HG02938 (cell line): ENCODE measurements at regions not wholly inside any gene's neighbourhood (a gene's known extent, or its start where the extent isn't known, plus 50 kb on each side); places are given as distances from the start of the nearest gene placed in this dataset.

Experiments
- ATAC-seq: cut with Tn5 transposase; IDR thresholded peaks from one replicate; pipeline ENCODE4 v1.9.1; 2021; ENCODE audit warnings: mild to moderate bottlenecking, moderate library complexity; ENCODE audit not compliant: unreplicated experiment

- ATAC-seq: no peak
Measured at GRCh38 chr15:35723852-35724251, 177.9 kb upstream of the DPH6 start.

GRCh38 chr15:35724626-35725025 lies 178.7 kb upstream of the DPH6 start:
- ATAC-seq: no peak

- no peak for ATAC-seq
Measured at GRCh38 chr15:35725353-35725752, 179.4 kb upstream of the DPH6 start.

GRCh38 chr15:35727627-35728026 lies 181.7 kb upstream of the DPH6 start:
- ATAC-seq: no peak

- ATAC-seq: no peak
Measured at GRCh38 chr15:35728219-35728940, 182.4 kb upstream of the DPH6 start.

GRCh38 chr15:35736150-35736549 lies 190.2 kb upstream of the DPH6 start:
- ATAC-seq: no peak

DNA sequence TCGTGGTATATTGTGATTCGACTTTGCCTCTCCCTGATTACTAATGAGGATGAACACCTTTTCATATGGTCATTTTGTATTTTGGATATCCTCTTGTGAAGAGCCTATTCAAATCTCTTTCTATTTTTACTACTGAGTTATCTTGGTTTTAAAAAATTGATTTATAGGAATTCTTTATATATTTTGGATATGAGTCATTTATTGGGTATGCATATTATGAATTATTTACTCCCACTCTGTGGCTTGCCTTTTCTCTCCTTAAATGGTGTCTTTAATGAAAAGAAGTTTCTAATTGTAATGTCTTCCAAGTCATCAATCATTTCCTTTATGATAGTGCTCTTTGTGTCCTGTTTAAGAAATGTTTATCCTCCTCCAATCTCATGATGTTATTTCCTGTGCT lies 191.5 kb upstream of the DPH6 start:
- no peak for ATAC-seq

DNA sequence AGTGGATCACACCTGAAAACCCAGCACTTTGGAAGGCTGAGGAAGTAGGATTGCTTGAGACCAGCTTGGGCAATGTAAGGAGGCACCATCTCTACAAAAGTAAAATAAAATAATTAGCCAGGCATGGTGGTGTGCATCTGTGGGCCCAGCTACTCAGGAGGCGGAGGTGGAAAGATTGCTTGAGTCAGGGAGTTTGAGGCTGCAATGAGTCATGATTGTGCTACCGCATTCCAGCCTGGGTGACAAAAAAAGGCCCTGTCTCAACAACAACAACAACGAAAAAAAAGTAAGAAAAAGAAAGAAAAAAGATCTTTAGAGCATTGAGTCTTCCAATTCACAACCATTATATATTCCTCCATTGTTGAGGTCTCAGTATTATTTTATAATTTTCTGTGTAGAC lies 192.4 kb upstream of the DPH6 start:
- ATAC-seq: no peak

- no peak for ATAC-seq
Measured at GRCh38 chr15:35740761-35741160, 194.8 kb upstream of the DPH6 start.

DNA sequence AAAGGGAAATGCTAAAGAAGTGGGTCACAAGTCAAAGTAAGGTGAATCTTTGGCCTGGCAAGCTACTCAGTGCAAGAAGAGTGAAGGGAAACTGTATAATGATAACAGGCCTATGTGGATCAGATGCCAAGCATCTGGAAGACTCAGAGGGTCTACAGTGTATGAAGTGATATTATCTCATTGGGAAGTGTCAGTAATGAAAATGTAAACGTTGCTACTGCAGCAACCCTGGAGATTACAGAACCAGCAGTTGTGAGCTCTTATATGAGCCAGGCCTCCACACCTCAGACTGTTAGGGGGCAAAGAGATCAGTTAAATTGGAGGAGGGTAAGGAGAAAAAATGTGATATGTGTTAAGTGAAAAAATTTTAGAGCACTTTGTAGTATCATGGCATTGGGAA lies 195.4 kb upstream of the DPH6 start:
- no peak for ATAC-seq

- ATAC-seq: no peak
Measured at GRCh38 chr15:35741881-35742280, 195.9 kb upstream of the DPH6 start.

DNA sequence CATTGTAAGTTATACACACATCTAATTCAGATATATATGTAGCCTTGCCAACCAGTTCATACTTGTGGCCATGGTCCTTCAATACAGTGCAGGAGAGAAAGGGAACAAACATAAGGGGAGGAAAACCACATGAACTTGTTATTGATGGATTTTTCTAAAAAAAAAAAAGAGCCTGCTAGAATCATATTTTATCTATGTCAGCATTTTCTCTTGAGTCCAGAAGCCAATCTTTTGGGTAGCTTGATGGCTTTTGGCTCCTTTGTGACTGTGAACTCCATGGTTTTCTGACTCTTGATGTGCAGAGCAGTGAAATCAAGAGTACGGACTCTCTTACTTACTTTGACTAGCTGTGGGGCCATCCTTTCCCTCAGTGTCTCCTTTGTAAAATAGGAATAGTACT lies 197.4 kb upstream of the DPH6 start:
- ATAC-seq: no peak

- no peak for ATAC-seq
Measured at GRCh38 chr15:35746121-35746520, 200.2 kb upstream of the DPH6 start.

- ATAC-seq: no peak
Measured at GRCh38 chr15:35748105-35748504, 202.1 kb upstream of the DPH6 start.

GRCh38 chr15:35750051-35750450 lies 204.1 kb upstream of the DPH6 start:
- no peak for ATAC-seq

GRCh38 chr15:35751413-35752133 lies 205.6 kb upstream of the DPH6 start:
- ATAC-seq: peak; percentile 72

DNA sequence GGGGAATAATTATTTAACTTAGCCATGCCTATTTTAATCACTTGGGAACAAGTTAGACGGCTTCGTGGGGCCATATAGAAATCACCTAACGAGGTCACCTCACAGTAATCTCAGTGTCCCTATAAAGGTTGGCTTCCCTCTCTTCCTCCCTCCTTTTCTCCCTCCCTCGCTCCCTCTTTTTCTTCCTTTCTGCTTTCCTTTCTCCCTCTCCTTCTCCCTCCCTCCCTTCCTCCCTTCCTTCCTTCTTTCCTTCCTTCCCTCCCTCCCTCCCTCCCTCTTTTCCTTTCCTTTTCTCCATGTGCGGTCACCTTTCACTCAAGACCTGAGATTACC lies 206.1 kb upstream of the DPH6 start:
- ATAC-seq: no peak

GRCh38 chr15:35753486-35753885 lies 207.5 kb upstream of the DPH6 start:
- ATAC-seq: no peak

DNA sequence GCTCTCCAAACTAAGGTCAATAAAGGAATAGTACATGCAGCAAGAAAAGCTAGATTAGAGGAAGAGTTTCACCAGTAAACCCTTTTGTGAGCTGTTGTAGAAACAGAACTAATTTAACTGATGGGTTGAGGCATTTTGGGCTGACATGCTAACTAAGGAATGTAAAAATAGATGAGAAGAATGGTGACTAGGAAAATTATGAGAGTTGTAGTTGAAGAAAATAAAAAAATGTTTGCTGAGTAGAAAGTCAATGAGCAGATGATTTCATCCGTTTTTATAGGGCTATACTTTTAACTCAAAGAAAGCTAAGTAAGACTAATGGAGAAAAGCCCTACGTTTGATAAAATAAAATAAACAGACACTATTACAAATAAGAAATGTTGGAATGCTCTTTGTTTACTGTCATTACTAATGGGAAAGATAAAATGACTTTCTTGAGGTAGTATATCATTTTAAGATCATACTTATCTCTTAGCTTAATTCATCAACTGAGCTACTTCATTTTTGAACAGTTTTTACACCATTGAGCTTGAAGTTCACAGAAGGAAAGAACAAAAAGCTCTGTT lies 209.4 kb upstream of the DPH6 start:
- ATAC-seq: no peak

- no peak for ATAC-seq
Measured at GRCh38 chr15:35756623-35757022, 210.7 kb upstream of the DPH6 start.

- ATAC-seq: no peak
Measured at GRCh38 chr15:35757361-35757760, 211.4 kb upstream of the DPH6 start.

DNA sequence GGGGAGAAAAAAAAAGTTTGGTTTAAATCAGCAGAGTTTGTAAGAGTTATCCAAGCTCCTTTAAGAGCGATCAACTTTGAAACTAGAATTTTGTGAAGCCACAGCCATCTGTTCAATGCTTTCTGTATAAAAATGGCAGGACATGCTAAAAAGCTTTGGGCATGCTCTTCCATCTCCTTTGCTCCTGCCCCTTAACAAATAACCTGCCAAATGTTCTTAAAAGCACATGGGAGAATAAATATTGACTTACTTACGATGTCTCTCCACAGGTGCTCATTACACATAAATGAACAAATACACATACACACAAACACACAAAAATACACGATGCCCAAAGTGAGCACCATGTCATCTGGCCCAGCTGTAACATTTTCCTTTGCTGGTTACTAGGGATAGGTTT lies 211.8 kb upstream of the DPH6 start:
- no peak for ATAC-seq
